Stomach (tissue), 4 donors: ENCODE measurements at regions not wholly inside any gene's neighbourhood (a gene's known extent, or its start where the extent isn't known, plus 50 kb on each side); places are given as distances from the start of the nearest gene placed in this dataset.

ENCODE experiments used
- CTCF ChIP-seq, 7 experiments: fragments of 450-650 bp in 4 of 7; fragments of 200-600 bp in 3 of 7; sonication (generic) in 3 of 7; IDR thresholded peaks; one replicate each; pipeline ENCODE4 v1.5.1; 2016 to 2019; ENCODE audit warnings: antibody characterized with exemption in 7 of 7, control low read depth in 2 of 7, mild to moderate bottlenecking in 1 of 7
- POLR2AphosphoS5 ChIP-seq, 3 donors: sonication (generic); formaldehyde crosslinking; IDR thresholded peaks; one replicate each; pipeline ENCODE4 v1.6.1; 2016; ENCODE audit warnings: antibody characterized with exemption in 3 of 3

GRCh38 chr9:79911724-79912123, 340.0 kb downstream of the TLE4 start:
- TF ChIP-seq CTCF (IDR thresholded peaks at IDR 0.05) (no peak), POLR2AphosphoS5 (IDR thresholded peaks at IDR 0.05) (no peak)
